Liver (tissue), 3 donors: ENCODE measurements at regions not wholly inside any gene's neighbourhood (a gene's known extent, or its start where the extent isn't known, plus 50 kb on each side); places are given as distances from the start of the nearest gene placed in this dataset.

Source experiments
- EGR1 ChIP-seq, 2 donors: IDR thresholded peaks; 2 replicates each; pipeline ENCODE4 v1.6.1; 2016 to 2018; ENCODE audit warnings: antibody characterized with exemption in 2 of 2, low read depth in 2 of 2
- HNF4G ChIP-seq: IDR thresholded peaks from 2 replicates; pipeline ENCODE4 v1.6.1; 2016; ENCODE audit warnings: antibody characterized with exemption
- NR2F2 ChIP-seq: IDR thresholded peaks from 2 replicates; pipeline ENCODE4 v1.6.1; 2016; ENCODE audit warnings: antibody characterized with exemption
- RXRA ChIP-seq, 2 donors: IDR thresholded peaks; 2 replicates each; pipeline ENCODE4 v1.6.1; 2017 to 2018; ENCODE audit warnings: antibody characterized with exemption in 2 of 2, mild to moderate bottlenecking in 1 of 2
- SP1 ChIP-seq: IDR thresholded peaks from 2 replicates; pipeline ENCODE4 v1.6.1; 2018; ENCODE audit warnings: antibody characterized with exemption, mild to moderate bottlenecking
- TAF1 ChIP-seq: conservative IDR thresholded peaks from 2 replicates; pipeline ENCODE4 v1.6.1; 2016; ENCODE audit warnings: antibody characterized with exemption, mild to moderate bottlenecking
- TF ChIP-seq, protein P1 (sequence below): fragments of 150-350 bp; IDR thresholded peaks from 2 replicates; pipeline ENCODE4 v1.5.1; 2017; ENCODE audit warnings: improper control_type of control experiment, low read depth, low read length; ENCODE audit not compliant: missing input control
- TF ChIP-seq, protein P2 (sequence below): IDR thresholded peaks from 2 replicates; pipeline ENCODE4 v1.6.1; 2016; ENCODE audit warnings: antibody characterized with exemption, mild to moderate bottlenecking
- donor health status: healthy.
- donor health status: healthy.

DNA sequence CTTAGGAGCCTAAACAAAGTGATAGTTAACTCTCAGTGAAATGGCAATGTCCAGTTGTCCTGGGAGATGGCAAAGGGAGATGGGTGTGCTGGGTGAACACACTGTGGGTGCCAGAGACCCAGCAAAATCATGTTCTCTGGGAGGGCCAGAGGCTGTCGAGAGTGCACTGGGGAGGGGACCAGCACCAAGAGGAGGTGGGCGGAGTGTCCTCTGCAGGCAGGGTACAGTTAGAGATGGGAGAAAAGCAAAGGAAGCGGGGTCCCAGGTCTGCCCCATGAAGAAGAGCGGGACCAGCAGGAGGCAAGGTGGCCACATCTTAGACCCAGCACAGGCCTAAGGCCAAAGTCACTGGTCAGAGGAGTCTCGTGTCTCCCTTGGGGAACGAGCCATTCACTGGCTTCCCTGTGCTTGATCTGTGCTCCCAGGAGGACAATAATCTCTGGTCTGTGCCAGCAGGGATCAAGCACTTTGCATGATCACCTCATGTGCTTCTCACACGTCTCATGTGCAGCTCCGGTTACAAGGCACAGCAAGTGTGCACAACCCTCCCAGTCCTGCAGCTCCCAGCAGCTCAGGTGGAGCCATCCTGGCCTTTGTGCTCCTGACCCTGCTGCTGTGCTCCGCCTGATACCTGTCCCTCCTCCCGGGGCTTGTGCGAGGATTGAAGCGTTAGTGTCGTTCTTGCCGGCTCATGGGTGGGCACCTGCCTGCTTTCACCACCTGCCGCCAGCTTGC lies 100.9 kb downstream of the FAM53A start:
- TF ChIP-seq, protein P1, sequence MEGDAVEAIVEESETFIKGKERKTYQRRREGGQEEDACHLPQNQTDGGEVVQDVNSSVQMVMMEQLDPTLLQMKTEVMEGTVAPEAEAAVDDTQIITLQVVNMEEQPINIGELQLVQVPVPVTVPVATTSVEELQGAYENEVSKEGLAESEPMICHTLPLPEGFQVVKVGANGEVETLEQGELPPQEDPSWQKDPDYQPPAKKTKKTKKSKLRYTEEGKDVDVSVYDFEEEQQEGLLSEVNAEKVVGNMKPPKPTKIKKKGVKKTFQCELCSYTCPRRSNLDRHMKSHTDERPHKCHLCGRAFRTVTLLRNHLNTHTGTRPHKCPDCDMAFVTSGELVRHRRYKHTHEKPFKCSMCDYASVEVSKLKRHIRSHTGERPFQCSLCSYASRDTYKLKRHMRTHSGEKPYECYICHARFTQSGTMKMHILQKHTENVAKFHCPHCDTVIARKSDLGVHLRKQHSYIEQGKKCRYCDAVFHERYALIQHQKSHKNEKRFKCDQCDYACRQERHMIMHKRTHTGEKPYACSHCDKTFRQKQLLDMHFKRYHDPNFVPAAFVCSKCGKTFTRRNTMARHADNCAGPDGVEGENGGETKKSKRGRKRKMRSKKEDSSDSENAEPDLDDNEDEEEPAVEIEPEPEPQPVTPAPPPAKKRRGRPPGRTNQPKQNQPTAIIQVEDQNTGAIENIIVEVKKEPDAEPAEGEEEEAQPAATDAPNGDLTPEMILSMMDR, result no peak
- TF ChIP-seq NR2F2, result no peak
- TF ChIP-seq SP1, result no peak
- TF ChIP-seq, protein P2, sequence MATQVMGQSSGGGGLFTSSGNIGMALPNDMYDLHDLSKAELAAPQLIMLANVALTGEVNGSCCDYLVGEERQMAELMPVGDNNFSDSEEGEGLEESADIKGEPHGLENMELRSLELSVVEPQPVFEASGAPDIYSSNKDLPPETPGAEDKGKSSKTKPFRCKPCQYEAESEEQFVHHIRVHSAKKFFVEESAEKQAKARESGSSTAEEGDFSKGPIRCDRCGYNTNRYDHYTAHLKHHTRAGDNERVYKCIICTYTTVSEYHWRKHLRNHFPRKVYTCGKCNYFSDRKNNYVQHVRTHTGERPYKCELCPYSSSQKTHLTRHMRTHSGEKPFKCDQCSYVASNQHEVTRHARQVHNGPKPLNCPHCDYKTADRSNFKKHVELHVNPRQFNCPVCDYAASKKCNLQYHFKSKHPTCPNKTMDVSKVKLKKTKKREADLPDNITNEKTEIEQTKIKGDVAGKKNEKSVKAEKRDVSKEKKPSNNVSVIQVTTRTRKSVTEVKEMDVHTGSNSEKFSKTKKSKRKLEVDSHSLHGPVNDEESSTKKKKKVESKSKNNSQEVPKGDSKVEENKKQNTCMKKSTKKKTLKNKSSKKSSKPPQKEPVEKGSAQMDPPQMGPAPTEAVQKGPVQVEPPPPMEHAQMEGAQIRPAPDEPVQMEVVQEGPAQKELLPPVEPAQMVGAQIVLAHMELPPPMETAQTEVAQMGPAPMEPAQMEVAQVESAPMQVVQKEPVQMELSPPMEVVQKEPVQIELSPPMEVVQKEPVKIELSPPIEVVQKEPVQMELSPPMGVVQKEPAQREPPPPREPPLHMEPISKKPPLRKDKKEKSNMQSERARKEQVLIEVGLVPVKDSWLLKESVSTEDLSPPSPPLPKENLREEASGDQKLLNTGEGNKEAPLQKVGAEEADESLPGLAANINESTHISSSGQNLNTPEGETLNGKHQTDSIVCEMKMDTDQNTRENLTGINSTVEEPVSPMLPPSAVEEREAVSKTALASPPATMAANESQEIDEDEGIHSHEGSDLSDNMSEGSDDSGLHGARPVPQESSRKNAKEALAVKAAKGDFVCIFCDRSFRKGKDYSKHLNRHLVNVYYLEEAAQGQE, result no peak
- no peak for TF ChIP-seq EGR1 (IDR thresholded peaks at IDR 0.05; ENCODE audit: low read depth in 2 of 2)
- no peak for TF ChIP-seq TAF1
- no peak for TF ChIP-seq HNF4G
- TF ChIP-seq RXRA (IDR thresholded peaks at IDR 0.05), result no peak
